Suprapubic skin (tissue), 4 donors: ENCODE measurements at regions not wholly inside any gene's neighbourhood (a gene's known extent, or its start where the extent isn't known, plus 50 kb on each side); places are given as distances from the start of the nearest gene placed in this dataset.

Experiments
- DNase-seq, 2 donors: peaks; one replicate each; pipeline ENCODE4 v3.0.0-alpha.2; 2019; ENCODE audit warnings: low spot score in 2 of 2
- H3K27ac ChIP-seq: fragments of 200-600 bp; sonication (generic); one replicate; pipeline ENCODE4 v1.5.1; 2019
- H3K27me3 ChIP-seq: fragments of 200-600 bp; sonication (generic); one replicate; pipeline ENCODE4 v1.5.1; 2019
- H3K36me3 ChIP-seq: fragments of 200-600 bp; sonication (generic); one replicate; pipeline ENCODE4 v1.5.1; 2019
- H3K4me1 ChIP-seq: fragments of 200-600 bp; sonication (generic); one replicate; pipeline ENCODE4 v1.5.1; 2019
- H3K4me3 ChIP-seq: fragments of 200-600 bp; sonication (generic); one replicate; pipeline ENCODE4 v1.5.1; 2019; ENCODE audit warnings: mild to moderate bottlenecking
- H3K9me3 ChIP-seq: fragments of 200-600 bp; sonication (generic); one replicate; pipeline ENCODE4 v1.5.1; 2019
- EP300 ChIP-seq: sonication (generic); formaldehyde crosslinking; IDR thresholded peaks from one replicate; pipeline ENCODE4 v1.6.1; 2017; ENCODE audit warnings: antibody characterized with exemption
- POLR2A ChIP-seq, 2 donors: fragments of 450-650 bp; IDR thresholded peaks; one replicate each; pipeline ENCODE4 v1.6.1; 2017; ENCODE audit warnings: antibody characterized with exemption in 2 of 2, mild to moderate bottlenecking in 2 of 2, moderate library complexity in 2 of 2
- POLR2AphosphoS5 ChIP-seq, 3 donors: sonication (generic); formaldehyde crosslinking; IDR thresholded peaks; one replicate each; pipeline ENCODE4 v1.6.1; 2017; ENCODE audit warnings: antibody characterized with exemption in 3 of 3
- whole genome bisulfite sequencing: methylation state at CpG from one replicate; pipeline ENCODE4 v1.1.5; 2018; 5-methylcytosine and 5-hydroxymethylcytosine counted together
- TF ChIP-seq, protein P1 (sequence below), 2 donors: fragments of 200-600 bp in 1 of 2; fragments of 450-650 bp in 1 of 2; sonication (generic) in 1 of 2; IDR thresholded peaks; one replicate each; pipeline ENCODE4 v1.5.1; 2016 to 2019; ENCODE audit warnings: antibody characterized with exemption in 2 of 2, mild to moderate bottlenecking in 1 of 2, moderate library complexity in 1 of 2

DNA sequence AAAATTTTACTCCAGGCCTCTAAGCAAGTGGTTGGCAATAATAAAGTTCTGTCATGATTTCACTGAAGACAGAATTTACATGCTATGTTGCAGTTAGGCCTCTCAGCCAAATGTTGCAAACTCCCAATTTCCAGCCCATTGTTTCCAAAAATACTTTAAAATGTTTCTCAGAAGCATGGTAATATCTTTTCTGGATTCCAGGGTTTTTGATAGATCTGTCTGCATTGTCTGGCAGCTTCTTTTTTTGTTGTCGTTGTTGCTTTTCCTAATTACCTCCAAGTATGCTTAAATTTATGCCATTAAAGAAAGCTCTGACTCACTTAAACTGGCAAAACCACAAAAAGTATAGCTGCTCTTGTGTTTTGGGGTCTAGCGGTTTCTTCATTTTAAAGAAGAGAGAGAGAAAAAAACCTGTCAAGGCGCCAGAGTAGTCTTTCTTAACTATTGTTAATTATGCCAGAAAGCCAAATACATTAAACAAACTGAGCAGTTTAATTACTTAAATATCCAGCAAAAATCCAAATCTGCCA is 97.0 kb downstream of the AGTR2 start:
- TF ChIP-seq POLR2A (IDR thresholded peaks at IDR 0.05): no peak
- no peak for TF ChIP-seq EP300
- TF ChIP-seq POLR2AphosphoS5 (IDR thresholded peaks at IDR 0.05): no peak
- TF ChIP-seq, protein P1, sequence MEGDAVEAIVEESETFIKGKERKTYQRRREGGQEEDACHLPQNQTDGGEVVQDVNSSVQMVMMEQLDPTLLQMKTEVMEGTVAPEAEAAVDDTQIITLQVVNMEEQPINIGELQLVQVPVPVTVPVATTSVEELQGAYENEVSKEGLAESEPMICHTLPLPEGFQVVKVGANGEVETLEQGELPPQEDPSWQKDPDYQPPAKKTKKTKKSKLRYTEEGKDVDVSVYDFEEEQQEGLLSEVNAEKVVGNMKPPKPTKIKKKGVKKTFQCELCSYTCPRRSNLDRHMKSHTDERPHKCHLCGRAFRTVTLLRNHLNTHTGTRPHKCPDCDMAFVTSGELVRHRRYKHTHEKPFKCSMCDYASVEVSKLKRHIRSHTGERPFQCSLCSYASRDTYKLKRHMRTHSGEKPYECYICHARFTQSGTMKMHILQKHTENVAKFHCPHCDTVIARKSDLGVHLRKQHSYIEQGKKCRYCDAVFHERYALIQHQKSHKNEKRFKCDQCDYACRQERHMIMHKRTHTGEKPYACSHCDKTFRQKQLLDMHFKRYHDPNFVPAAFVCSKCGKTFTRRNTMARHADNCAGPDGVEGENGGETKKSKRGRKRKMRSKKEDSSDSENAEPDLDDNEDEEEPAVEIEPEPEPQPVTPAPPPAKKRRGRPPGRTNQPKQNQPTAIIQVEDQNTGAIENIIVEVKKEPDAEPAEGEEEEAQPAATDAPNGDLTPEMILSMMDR (IDR thresholded peaks at IDR 0.05): no peak
- Histone ChIP-seq H3K4me3 (no peak overlapping the region), H3K36me3 (no peaks in the 10 kb centered on the region), H3K4me1 (no peaks in the 10 kb centered on the region), H3K27me3 (no peaks in the 10 kb centered on the region), H3K27ac (no peak overlapping the region), H3K9me3 (no peaks in the 10 kb centered on the region)
- no peak for DNase-seq
- WGBS: 48% methylated on average over 3 of the region's 3 CpGs

DNA sequence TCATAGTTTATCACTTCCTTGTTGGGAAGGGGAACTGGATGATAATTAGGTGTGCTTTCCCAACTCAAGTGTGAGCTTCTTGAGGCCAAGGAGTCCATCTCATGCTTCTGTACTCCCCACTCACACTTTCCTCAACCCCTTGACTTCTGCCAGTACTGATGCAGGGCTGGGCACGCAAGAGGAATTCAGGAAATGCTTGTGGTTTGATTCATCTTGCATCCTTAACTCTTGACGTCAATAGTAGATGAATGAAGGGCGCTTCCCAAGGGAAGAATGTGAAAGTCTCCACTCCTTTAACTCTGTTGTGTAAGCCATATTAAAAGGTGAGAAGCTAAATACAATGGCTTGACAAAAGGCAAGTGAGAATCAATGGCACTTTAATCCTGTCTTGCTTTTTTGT is 101.8 kb downstream of the AGTR2 start:
- Histone ChIP-seq H3K4me1 (no peaks in the 10 kb centered on the region), H3K27ac (no peak overlapping the region), H3K9me3 (no peaks in the 10 kb centered on the region), H3K4me3 (no peak overlapping the region), H3K36me3 (no peaks in the 10 kb centered on the region), H3K27me3 (no peaks in the 10 kb centered on the region)
- DNase-seq: no peak
- TF ChIP-seq EP300 (no peak), POLR2A (IDR thresholded peaks at IDR 0.05) (no peak), POLR2AphosphoS5 (IDR thresholded peaks at IDR 0.05) (no peak)
- TF ChIP-seq, protein P1 (IDR thresholded peaks at IDR 0.05): no peak
- WGBS: 17% methylated on average over 3 of the region's 3 CpGs

DNA sequence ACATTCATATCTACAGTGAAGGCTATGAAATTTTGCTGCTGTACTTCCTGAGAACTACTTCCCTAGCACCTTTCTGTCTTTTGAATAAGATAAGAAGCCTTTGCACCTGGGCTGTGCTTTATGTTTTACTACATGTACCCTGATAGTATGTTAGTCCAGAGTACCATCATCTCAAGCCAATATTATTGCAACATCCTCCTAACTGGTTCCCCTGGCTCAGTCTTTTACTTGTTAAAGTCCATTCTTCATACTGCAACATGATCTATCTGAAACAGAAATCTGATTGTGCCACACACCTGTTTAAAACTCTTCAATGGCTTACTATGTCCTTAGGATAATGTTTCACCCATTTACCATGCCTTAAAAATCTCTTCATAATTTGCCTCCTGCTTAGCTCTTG is 102.3 kb downstream of the AGTR2 start:
- DNase-seq: no peak
- H3K4me1 ChIP-seq: no peaks in the 10 kb centered on the region
- no peaks in the 10 kb centered on the region for H3K36me3 ChIP-seq
- H3K4me3 ChIP-seq: no peak overlapping the region
- no peak for TF ChIP-seq POLR2AphosphoS5 (IDR thresholded peaks at IDR 0.05)
- no peak for TF ChIP-seq EP300
- TF ChIP-seq, protein P1 (IDR thresholded peaks at IDR 0.05): no peak
- TF ChIP-seq POLR2A (IDR thresholded peaks at IDR 0.05): no peak
- H3K27me3 ChIP-seq: no peaks in the 10 kb centered on the region
- H3K27ac ChIP-seq: no peak overlapping the region
- H3K9me3 ChIP-seq: no peaks in the 10 kb centered on the region

DNA sequence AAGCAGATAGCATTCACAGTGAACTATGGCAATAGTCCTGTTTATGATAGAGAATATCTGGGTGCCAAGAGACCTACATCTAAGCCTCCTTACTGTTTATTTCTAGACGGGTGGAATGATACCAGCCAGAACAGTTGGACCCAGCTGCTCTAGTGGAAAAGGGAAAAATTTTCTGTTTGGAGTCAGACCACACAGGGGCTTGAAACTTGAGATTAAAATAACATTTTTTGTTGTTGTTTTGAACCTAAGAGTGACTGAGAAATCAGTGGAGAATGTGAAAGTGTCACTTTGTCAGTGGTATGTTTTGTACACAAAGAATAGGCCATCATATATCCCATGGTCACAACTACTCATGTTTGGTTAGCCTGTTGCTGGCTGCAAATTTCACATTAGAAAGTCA is 105.7 kb downstream of the AGTR2 start:
- H3K27me3 ChIP-seq: no peaks in the 10 kb centered on the region
- no peaks in the 10 kb centered on the region for H3K9me3 ChIP-seq
- DNase-seq: no peak
- H3K36me3 ChIP-seq: no peaks in the 10 kb centered on the region
- no peak overlapping the region for H3K27ac ChIP-seq
- no peaks in the 10 kb centered on the region for H3K4me1 ChIP-seq
- no peak overlapping the region for H3K4me3 ChIP-seq
- 41% methylated on average over 1 of the region's 1 CpG for WGBS
- TF ChIP-seq POLR2A (IDR thresholded peaks at IDR 0.05) (no peak), POLR2AphosphoS5 (IDR thresholded peaks at IDR 0.05) (no peak), EP300 (no peak)
- TF ChIP-seq, protein P1 (IDR thresholded peaks at IDR 0.05): no peak

DNA sequence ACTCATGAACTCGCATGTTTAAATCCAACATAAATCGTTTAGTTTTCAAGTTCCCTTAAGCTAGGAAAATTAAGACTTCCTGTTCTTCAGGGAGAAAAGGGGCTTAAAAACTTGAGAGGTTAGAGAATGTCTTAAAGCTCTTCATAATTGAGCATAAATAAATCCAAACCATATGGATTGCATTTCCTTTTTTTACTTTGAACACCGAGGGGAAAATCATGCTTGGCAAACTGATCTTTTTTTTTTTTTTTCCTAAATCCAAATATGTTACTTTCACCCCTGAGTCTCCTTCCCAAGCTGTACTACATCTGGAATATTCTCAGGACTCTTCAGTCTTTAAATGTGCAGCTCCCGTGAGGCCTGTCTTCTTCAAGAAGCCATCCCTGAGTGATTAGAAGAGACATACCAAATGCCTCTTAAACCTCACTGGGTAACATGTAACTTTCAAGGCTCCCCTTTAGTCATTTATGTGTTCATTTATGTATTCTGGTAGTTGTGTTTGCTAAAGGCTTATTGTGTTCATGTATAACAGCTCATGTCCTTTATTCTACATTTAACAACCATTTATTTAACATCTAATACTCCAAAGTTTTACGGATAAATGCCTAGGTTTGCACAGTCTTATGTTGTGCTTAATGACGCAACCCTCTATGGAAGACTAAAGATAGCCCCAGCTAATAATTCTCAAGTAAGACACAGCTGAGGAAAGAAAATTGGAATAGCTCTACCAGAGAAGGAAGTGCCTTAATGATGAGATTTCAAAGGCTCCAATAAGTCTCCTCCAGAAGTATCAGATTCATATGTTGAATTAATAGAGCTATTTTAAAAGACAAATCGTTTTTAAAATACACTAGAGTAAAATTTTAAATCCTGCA is 107.0 kb downstream of the AGTR2 start:
- WGBS: 65% methylated on average over 7 of the region's 7 CpGs
- H3K4me3 ChIP-seq: no peak overlapping the region
- no peaks in the 10 kb centered on the region for H3K4me1 ChIP-seq
- H3K27ac ChIP-seq: no peak overlapping the region
- H3K36me3 ChIP-seq: no peaks in the 10 kb centered on the region
- no peak for DNase-seq
- TF ChIP-seq EP300 (no peak), POLR2AphosphoS5 (IDR thresholded peaks at IDR 0.05) (no peak), POLR2A (IDR thresholded peaks at IDR 0.05) (no peak)
- TF ChIP-seq, protein P1 (IDR thresholded peaks at IDR 0.05): no peak
- H3K27me3 ChIP-seq: no peaks in the 10 kb centered on the region
- H3K9me3 ChIP-seq: no peaks in the 10 kb centered on the region
